Suprapubic skin (tissue), 4 donors: ENCODE measurements at regions not wholly inside any gene's neighbourhood (a gene's known extent, or its start where the extent isn't known, plus 50 kb on each side); places are given as distances from the start of the nearest gene placed in this dataset.

ENCODE experiments used
- EP300 ChIP-seq: sonication (generic); formaldehyde crosslinking; IDR thresholded peaks from one replicate; pipeline ENCODE4 v1.6.1; 2017; ENCODE audit warnings: antibody characterized with exemption
- POLR2A ChIP-seq, 2 donors: fragments of 450-650 bp; IDR thresholded peaks; one replicate each; pipeline ENCODE4 v1.6.1; 2017; ENCODE audit warnings: antibody characterized with exemption in 2 of 2, mild to moderate bottlenecking in 2 of 2, moderate library complexity in 2 of 2
- POLR2AphosphoS5 ChIP-seq, 3 donors: sonication (generic); formaldehyde crosslinking; IDR thresholded peaks; one replicate each; pipeline ENCODE4 v1.6.1; 2017; ENCODE audit warnings: antibody characterized with exemption in 3 of 3
- TF ChIP-seq, protein P1 (sequence below), 2 donors: fragments of 200-600 bp in 1 of 2; fragments of 450-650 bp in 1 of 2; sonication (generic) in 1 of 2; IDR thresholded peaks; one replicate each; pipeline ENCODE4 v1.5.1; 2016 to 2019; ENCODE audit warnings: antibody characterized with exemption in 2 of 2, mild to moderate bottlenecking in 1 of 2, moderate library complexity in 1 of 2

DNA sequence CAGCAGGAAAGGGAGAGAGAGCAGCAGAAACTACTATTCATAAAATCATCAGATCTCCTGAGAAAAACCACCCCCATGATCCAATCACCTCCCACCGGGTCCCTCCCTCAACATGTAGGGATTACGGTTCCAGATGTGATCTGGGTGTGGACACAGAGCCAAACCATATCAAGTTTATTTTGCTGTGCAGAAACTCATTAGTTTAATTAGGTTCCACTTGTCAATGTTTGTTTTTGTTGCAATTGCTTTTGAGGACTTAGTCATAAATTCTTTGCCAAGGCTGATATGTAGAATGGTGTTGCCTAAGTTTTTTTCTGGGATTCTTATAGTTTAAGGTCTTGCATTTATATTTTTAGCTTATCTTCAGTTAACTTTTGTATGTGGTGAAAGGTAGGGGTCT is 422.0 kb upstream of the HS3ST5 start:
- TF ChIP-seq, protein P1, sequence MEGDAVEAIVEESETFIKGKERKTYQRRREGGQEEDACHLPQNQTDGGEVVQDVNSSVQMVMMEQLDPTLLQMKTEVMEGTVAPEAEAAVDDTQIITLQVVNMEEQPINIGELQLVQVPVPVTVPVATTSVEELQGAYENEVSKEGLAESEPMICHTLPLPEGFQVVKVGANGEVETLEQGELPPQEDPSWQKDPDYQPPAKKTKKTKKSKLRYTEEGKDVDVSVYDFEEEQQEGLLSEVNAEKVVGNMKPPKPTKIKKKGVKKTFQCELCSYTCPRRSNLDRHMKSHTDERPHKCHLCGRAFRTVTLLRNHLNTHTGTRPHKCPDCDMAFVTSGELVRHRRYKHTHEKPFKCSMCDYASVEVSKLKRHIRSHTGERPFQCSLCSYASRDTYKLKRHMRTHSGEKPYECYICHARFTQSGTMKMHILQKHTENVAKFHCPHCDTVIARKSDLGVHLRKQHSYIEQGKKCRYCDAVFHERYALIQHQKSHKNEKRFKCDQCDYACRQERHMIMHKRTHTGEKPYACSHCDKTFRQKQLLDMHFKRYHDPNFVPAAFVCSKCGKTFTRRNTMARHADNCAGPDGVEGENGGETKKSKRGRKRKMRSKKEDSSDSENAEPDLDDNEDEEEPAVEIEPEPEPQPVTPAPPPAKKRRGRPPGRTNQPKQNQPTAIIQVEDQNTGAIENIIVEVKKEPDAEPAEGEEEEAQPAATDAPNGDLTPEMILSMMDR (IDR thresholded peaks at IDR 0.05): no peak
- TF ChIP-seq POLR2AphosphoS5 (IDR thresholded peaks at IDR 0.05): no peak
- TF ChIP-seq POLR2A (IDR thresholded peaks at IDR 0.05): no peak
- TF ChIP-seq EP300: no peak
